SK-N-SH (cell line): ENCODE measurements at regions not wholly inside any gene's neighbourhood (a gene's known extent, or its start where the extent isn't known, plus 50 kb on each side); places are given as distances from the start of the nearest gene placed in this dataset.

Experiments
- CTCF ChIA-PET: fragments of 300-600, 350-600 bp; formaldehyde crosslinking; extraction: SDS; loops from one replicate; lab custom pipeline; 2021; lab: Yijun Ruan, JAX
- POLR2A ChIA-PET: fragments of 350-600 bp; sonication (Branson Sonifier 250); formaldehyde crosslinking; extraction: SDS; loops from one replicate; lab custom pipeline; 2020; ENCODE audit warnings: antibody characterized with exemption, inconsistent platforms; lab: Yijun Ruan, JAX
- DNase-seq: peaks from one replicate; pipeline ENCODE4 v3.0.0; 2012
- H2AFZ ChIP-seq: fragments of 200-600 bp; sonication (generic); 2 replicates; pipeline ENCODE4 v1.8.1; 2016; ENCODE audit warnings: antibody characterized with exemption, mild to moderate bottlenecking, low read depth
- H3F3A ChIP-seq: fragments of 200-600 bp; sonication (generic); replicated peaks from 2 replicates; pipeline ENCODE3; 2016; ENCODE audit warnings: antibody characterized with exemption, mild to moderate bottlenecking; ENCODE audit not compliant: insufficient read depth
- H3K27ac ChIP-seq, 2 experiments: fragments of 200-500 bp in 1 of 2; fragments of 200-600 bp in 1 of 2; sonication (Bioruptor generic) in 1 of 2; sonication (generic), shearing (Covaris generic) in 1 of 2; 2 replicates each; pipeline versions ENCODE4 v1.5.1 to v1.6.1; 2014 to 2016; ENCODE audit warnings: low read depth in 2 of 2, inconsistent platforms in 1 of 2, low read length in 1 of 2, mild to moderate bottlenecking in 1 of 2, mixed read lengths in 1 of 2
- H3K27me3 ChIP-seq: fragments of 200-600 bp; sonication (generic), shearing (Covaris generic); 2 replicates; pipeline ENCODE4 v1.6.1; 2016; ENCODE audit warnings: mixed run types; ENCODE audit not compliant: insufficient read depth
- H3K36me3 ChIP-seq, 2 experiments: fragments of 200-500 bp in 1 of 2; fragments of 200-600 bp in 1 of 2; sonication (Bioruptor generic) in 1 of 2; sonication (generic) in 1 of 2; replicated peaks in 1 of 2; 2 replicates each; pipeline versions ENCODE3 to v1.5.1; 2014 to 2016; ENCODE audit warnings: low read length in 1 of 2, mild to moderate bottlenecking in 1 of 2; ENCODE audit not compliant: insufficient read depth in 2 of 2, control insufficient read depth in 1 of 2
- H3K4me1 ChIP-seq, 2 experiments: fragments of 200-500 bp in 1 of 2; fragments of 200-600 bp in 1 of 2; sonication (Bioruptor generic) in 1 of 2; sonication (generic), shearing (Covaris generic) in 1 of 2; 2 replicates each; pipeline versions ENCODE4 v1.5.1 to v1.6.1; 2014 to 2016; ENCODE audit warnings: low read depth in 1 of 2, low read length in 1 of 2, mixed run types in 1 of 2; ENCODE audit not compliant: insufficient read depth in 2 of 2, control insufficient read depth in 1 of 2
- H3K4me2 ChIP-seq: fragments of 200-600 bp; sonication (generic), shearing (Covaris generic); 2 replicates; pipeline ENCODE4 v1.6.1; 2017; ENCODE audit warnings: mixed run types
- H3K4me3 ChIP-seq, 2 experiments: fragments of 200-500 bp in 1 of 2; fragments of 200-600 bp in 1 of 2; sonication (Bioruptor generic) in 1 of 2; sonication (generic), shearing (Covaris generic) in 1 of 2; 2 replicates each; pipeline versions ENCODE4 v1.5.1 to v1.8.1; 2014 to 2016; ENCODE audit warnings: low read depth in 2 of 2, inconsistent platforms in 1 of 2, low read length in 1 of 2, mild to moderate bottlenecking in 1 of 2, mixed read lengths in 1 of 2, moderate library complexity in 1 of 2
- H3K79me2 ChIP-seq: fragments of 200-600 bp; sonication (generic); 2 replicates; pipeline ENCODE4 v1.8.1; 2017; ENCODE audit warnings: mild to moderate bottlenecking; ENCODE audit not compliant: insufficient read depth
- H3K9ac ChIP-seq: fragments of 200-600 bp; sonication (generic); 2 replicates; pipeline ENCODE4 v1.6.1; 2017; ENCODE audit warnings: mixed run types
- H3K9me2 ChIP-seq: fragments of 200-600 bp; sonication (generic); 2 replicates; pipeline ENCODE4 v1.6.1; 2017; ENCODE audit warnings: mixed run types
- H3K9me3 ChIP-seq: fragments of 200-600 bp; sonication (generic); 2 replicates; pipeline ENCODE4 v1.6.1; 2017; ENCODE audit warnings: mixed run types, mild to moderate bottlenecking, moderate library complexity
- H4K20me1 ChIP-seq: fragments of 200-600 bp; sonication (generic); 2 replicates; pipeline ENCODE4 v1.6.1; 2017; ENCODE audit warnings: mild to moderate bottlenecking, mixed run types; ENCODE audit not compliant: insufficient read depth
- EP300 ChIP-seq, 2 experiments: IDR thresholded peaks; 2 replicates each; pipeline versions ENCODE4 v1.4.0 to v1.6.1; 2012; ENCODE audit warnings: borderline replicate concordance in 1 of 2, low read depth in 1 of 2, low read length in 1 of 2
- FOSL2 ChIP-seq: IDR thresholded peaks from 2 replicates; pipeline ENCODE4 v1.4.0; 2012; ENCODE audit warnings: low read depth, mild to moderate bottlenecking, moderate library complexity, borderline replicate concordance
- FOXJ3 ChIP-seq: sonication (generic); formaldehyde crosslinking; IDR thresholded peaks from 2 replicates; pipeline ENCODE4 v1.5.1; 2020; ENCODE audit warnings: mild to moderate bottlenecking, missing genetic modification reagents
- IRF3 ChIP-seq: fragments of 150-350 bp; IDR thresholded peaks from 2 replicates; pipeline ENCODE4 v1.6.1; 2016; ENCODE audit warnings: mild to moderate bottlenecking, low read depth, low read length
- MAX ChIP-seq: IDR thresholded peaks from 2 replicates; pipeline ENCODE4 v1.4.0; 2012; ENCODE audit warnings: low read depth
- MXI1 ChIP-seq: IDR thresholded peaks from 2 replicates; pipeline ENCODE4 v1.6.1; 2012; ENCODE audit warnings: mild to moderate bottlenecking, low read depth, low read length, improper control_type of control experiment
- NRF1 ChIP-seq: IDR thresholded peaks from 2 replicates; pipeline ENCODE4 v1.6.1; 2012; ENCODE audit warnings: low read depth, mild to moderate bottlenecking, low read length
- RCOR1 ChIP-seq: fragments of 150-350 bp; IDR thresholded peaks from 2 replicates; pipeline ENCODE4 v1.6.1; 2017; ENCODE audit warnings: antibody characterized with exemption, low read length
- SIN3A ChIP-seq: IDR thresholded peaks from 2 replicates; pipeline ENCODE4 v1.6.1; 2012; ENCODE audit warnings: low read depth, mild to moderate bottlenecking, low read length, moderate library complexity, borderline replicate concordance
- TEAD4 ChIP-seq: IDR thresholded peaks from 2 replicates; pipeline ENCODE4 v1.4.0; 2012; ENCODE audit warnings: mild to moderate bottlenecking, borderline replicate concordance; ENCODE audit not compliant: insufficient read depth
- USF1 ChIP-seq: IDR thresholded peaks from 2 replicates; pipeline ENCODE4 v1.4.0; 2012; ENCODE audit warnings: low read depth, borderline replicate concordance
- TF ChIP-seq, protein P1 (sequence below): fragments of 150-350 bp; IDR thresholded peaks from 2 replicates; pipeline ENCODE4 v1.6.1; 2017; ENCODE audit warnings: antibody characterized with exemption, low read length, low read depth, borderline replicate concordance
- TF ChIP-seq, protein P2 (sequence below): IDR thresholded peaks from 2 replicates; pipeline ENCODE4; 2012
- TF ChIP-seq, protein P3 (sequence below): IDR thresholded peaks from 2 replicates; pipeline ENCODE4 v1.6.1; 2012; ENCODE audit warnings: mild to moderate bottlenecking, low read depth, low read length, moderate library complexity

GRCh38 chrX:128754130-128754529 is 701.9 kb upstream of the ACTRT1 start:
- no peak overlapping the region for H3K27ac ChIP-seq
- no peak overlapping the region for H3K4me3 ChIP-seq
- H3K36me3 ChIP-seq: no peaks in the 10 kb centered on the region
- TF ChIP-seq FOXJ3 (CRISPR knock-in tag) (no peak), IRF3 (no peak), SIN3A (no peak), NRF1 (no peak), RCOR1 (no peak), FOSL2 (no peak), USF1 (no peak), TEAD4 (no peak), MAX (no peak), MXI1 (no peak), EP300 (IDR thresholded peaks at IDR 0.05; ENCODE audit: borderline replicate concordance in 1 of 2, low read depth in 1 of 2, low read length in 1 of 2) (no peak)
- TF ChIP-seq, protein P1, sequence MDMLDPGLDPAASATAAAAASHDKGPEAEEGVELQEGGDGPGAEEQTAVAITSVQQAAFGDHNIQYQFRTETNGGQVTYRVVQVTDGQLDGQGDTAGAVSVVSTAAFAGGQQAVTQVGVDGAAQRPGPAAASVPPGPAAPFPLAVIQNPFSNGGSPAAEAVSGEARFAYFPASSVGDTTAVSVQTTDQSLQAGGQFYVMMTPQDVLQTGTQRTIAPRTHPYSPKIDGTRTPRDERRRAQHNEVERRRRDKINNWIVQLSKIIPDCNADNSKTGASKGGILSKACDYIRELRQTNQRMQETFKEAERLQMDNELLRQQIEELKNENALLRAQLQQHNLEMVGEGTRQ: no peak
- TF ChIP-seq, protein P2, sequence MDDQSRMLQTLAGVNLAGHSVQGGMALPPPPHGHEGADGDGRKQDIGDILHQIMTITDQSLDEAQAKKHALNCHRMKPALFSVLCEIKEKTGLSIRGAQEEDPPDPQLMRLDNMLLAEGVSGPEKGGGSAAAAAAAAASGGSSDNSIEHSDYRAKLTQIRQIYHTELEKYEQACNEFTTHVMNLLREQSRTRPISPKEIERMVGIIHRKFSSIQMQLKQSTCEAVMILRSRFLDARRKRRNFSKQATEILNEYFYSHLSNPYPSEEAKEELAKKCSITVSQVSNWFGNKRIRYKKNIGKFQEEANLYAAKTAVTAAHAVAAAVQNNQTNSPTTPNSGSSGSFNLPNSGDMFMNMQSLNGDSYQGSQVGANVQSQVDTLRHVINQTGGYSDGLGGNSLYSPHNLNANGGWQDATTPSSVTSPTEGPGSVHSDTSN: no peak
- TF ChIP-seq, protein P3, sequence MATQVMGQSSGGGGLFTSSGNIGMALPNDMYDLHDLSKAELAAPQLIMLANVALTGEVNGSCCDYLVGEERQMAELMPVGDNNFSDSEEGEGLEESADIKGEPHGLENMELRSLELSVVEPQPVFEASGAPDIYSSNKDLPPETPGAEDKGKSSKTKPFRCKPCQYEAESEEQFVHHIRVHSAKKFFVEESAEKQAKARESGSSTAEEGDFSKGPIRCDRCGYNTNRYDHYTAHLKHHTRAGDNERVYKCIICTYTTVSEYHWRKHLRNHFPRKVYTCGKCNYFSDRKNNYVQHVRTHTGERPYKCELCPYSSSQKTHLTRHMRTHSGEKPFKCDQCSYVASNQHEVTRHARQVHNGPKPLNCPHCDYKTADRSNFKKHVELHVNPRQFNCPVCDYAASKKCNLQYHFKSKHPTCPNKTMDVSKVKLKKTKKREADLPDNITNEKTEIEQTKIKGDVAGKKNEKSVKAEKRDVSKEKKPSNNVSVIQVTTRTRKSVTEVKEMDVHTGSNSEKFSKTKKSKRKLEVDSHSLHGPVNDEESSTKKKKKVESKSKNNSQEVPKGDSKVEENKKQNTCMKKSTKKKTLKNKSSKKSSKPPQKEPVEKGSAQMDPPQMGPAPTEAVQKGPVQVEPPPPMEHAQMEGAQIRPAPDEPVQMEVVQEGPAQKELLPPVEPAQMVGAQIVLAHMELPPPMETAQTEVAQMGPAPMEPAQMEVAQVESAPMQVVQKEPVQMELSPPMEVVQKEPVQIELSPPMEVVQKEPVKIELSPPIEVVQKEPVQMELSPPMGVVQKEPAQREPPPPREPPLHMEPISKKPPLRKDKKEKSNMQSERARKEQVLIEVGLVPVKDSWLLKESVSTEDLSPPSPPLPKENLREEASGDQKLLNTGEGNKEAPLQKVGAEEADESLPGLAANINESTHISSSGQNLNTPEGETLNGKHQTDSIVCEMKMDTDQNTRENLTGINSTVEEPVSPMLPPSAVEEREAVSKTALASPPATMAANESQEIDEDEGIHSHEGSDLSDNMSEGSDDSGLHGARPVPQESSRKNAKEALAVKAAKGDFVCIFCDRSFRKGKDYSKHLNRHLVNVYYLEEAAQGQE: no peak
- ChIA-PET POLR2A (no interaction called here), CTCF (no interaction called here)
- H3K9me2 ChIP-seq: no peaks in the 10 kb centered on the region
- no peaks in the 10 kb centered on the region for H3K9me3 ChIP-seq
- H3K9ac ChIP-seq: no peak overlapping the region
- H2AFZ ChIP-seq: no peak overlapping the region
- H3K4me1 ChIP-seq: no peaks in the 10 kb centered on the region; a peak in 1 of 4 replicates
- no peaks in the 10 kb centered on the region for H3K79me2 ChIP-seq
- H3K27me3 ChIP-seq: no peaks in the 10 kb centered on the region
- no peaks in the 10 kb centered on the region for H3F3A ChIP-seq
- no peak overlapping the region for H3K4me2 ChIP-seq
- H4K20me1 ChIP-seq: no peaks in the 10 kb centered on the region
- DNase-seq: no peak
